SK-MEL-5 (cell line): ENCODE measurements at regions not wholly inside any gene's neighbourhood (a gene's known extent, or its start where the extent isn't known, plus 50 kb on each side); places are given as distances from the start of the nearest gene placed in this dataset.

Experiments
- DNase-seq: peaks from one replicate; pipeline ENCODE4 v3.0.0-alpha.2; 2016; ENCODE audit warnings: low read depth, low spot score
- in situ Hi-C: cut with HindIII; loops from 2 replicates; pipeline ENCODE4 v1.10.0; 2016; ENCODE audit warnings: low sequenced_read_pairs, high pct_unique_total_duplicates, low pct_unique_long_range_greater_than_20kb

DNA sequence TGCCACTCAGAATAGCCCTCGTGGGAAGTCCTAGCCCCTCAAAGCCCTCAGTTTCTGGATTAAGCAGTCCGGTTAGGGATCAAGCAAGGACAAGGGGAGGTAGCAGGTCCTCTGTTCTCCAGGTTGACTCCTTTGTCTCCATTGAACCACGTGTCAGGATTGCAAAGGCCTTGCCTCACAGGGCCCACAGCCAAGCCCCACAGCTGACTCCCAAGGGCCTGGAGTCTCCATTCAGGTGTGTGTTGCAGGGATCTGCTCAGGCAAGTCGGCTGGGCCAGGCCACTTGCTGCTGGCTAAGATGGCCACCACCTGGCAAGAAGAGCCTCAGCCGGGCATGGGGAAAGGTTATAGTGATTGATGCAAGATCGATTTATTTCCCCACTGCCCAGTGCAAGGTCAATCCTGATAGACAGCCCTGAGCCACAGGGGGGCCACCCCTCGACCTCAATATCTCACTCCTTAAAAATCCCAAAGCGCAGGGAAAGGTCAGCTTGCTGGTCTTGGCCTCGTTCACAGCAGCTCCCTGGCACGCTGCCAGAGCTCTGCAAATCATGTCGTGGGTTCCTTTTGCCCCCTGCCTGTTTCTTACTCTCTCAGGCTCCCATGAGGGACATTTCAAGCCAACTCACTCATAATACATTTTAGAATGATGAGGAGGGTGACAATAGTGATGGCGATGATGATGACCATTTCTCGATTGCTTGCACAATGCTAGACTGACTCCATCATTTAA is 75.9 kb downstream of the EDN3 start:
- no peak for DNase-seq
- in situ Hi-C loops, result no loop called here

- in situ Hi-C loops, result no loop called here
Measured at GRCh38 chr20:59376998-59377397, 76.6 kb downstream of the EDN3 start.

GRCh38 chr20:59377842-59378241 is 77.4 kb downstream of the EDN3 start:
- DNase-seq, result no peak
- in situ Hi-C loops, result no loop called here

More at GRCh38 chr20:59376998-59377397, 76.6 kb downstream of the EDN3 start:
- DNase-seq, result no peak

- no peak for DNase-seq
- in situ Hi-C loops, result no loop called here
Measured at GRCh38 chr20:59378396-59378795, 78.0 kb downstream of the EDN3 start.

DNA sequence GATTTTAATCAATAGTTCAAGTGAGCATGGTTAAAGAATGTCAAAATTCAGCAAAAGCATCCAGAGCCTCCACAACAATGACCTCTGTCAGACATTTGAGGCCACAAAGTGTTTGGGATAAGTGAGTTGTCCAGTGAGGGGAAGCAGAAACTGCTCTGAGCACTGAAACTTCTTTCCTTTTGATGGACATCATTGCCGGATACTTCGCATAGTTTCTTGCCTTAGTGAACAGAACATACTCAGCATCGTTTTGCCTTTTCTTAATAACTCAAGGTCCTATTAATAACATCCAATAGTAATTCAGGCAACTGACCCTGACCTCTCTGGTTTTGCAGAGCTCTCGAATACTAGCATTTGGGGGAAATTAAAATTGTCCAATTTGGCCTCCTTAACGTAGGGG is 78.6 kb downstream of the EDN3 start:
- no peak for DNase-seq
- in situ Hi-C loops, result no loop called here

- DNase-seq, result no peak
- in situ Hi-C loops, result no loop called here
Measured at GRCh38 chr20:59381689-59382088, 81.3 kb downstream of the EDN3 start.

DNA sequence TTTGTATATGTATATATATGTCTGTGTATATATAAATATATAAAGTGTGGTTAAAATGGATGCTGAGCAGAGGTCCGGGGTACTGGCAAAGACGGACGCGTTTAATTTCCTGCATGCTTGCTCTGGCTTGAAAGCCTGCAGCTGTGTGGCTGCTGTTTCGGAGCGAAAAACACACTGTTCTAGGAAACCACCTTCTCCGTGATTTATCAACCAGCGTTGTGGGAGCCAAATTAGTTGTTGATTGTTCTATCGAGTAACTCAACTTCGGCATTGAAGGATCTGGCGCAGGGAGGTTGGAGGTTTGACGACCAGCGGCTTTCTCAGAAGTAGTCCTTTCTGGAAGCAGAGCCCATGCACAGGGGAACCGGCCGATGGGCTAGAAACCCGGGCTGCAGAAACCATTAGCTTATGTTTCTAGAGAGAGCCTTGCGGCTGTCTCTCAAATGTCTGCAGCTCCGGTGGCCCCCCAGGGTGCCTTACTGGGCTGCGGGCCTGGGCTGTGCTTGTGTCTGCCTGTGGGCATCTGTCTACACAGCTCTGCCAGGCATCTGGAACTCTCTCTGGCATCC is 81.8 kb downstream of the EDN3 start:
- no peak for DNase-seq
- in situ Hi-C loops, result no loop called here

DNA sequence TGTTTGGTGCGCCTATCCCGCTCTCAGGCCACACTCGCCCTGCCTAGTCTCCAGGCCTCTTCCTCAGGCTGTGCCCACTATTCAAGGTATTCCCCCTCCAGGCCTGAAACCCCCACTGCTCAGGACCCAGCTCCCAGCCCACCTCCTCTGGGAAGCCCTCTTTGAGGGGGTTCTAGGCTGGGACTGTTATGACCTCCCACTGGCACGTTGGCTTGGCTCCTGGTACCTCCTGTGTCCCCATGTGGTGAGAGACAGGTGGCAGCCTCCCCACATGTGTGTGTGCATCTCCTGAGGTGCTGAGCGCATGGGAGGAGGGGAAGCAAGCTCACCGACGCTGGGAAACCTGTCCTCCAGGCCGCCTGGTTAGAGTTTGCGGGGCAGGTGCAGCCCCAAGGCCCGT is 82.5 kb downstream of the EDN3 start:
- in situ Hi-C loops, result no loop called here

GRCh38 chr20:59385038-59385437 is 84.6 kb downstream of the EDN3 start:
- in situ Hi-C loops, result no loop called here
- DNase-seq, result no peak

More for the DNA sequence above, 82.5 kb downstream of the EDN3 start:
- no peak for DNase-seq

DNA sequence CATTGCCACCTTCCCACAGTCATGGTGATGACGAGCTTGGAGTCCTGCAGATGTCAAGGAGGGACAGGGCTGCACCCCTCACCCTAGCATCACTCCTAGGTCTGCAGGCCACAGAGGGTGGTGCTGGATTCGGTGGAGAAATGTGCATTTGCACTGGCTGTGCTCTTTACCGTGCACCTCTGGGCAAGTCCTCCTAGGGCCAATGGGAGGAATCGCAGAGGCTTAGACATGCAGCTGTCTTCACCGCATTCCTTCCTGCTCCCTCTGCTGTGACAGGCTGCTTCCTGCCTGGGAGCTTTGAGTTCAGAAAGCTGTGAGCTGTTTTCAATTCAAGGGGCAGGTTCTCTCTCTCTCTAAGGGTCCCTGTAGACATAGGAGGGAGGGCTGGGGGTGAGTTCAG is 85.1 kb downstream of the EDN3 start:
- in situ Hi-C loops, result no loop called here
- peak; percentile 26 for DNase-seq

GRCh38 chr20:59386809-59387208 is 86.4 kb downstream of the EDN3 start:
- no peak for DNase-seq
- in situ Hi-C loops, result no loop called here

GRCh38 chr20:59387891-59388290 is 87.5 kb downstream of the EDN3 start:
- in situ Hi-C loops, result no loop called here
- no peak for DNase-seq

GRCh38 chr20:59388402-59388801 is 88.0 kb downstream of the EDN3 start:
- in situ Hi-C loops, result no loop called here
- DNase-seq, result no peak

DNA sequence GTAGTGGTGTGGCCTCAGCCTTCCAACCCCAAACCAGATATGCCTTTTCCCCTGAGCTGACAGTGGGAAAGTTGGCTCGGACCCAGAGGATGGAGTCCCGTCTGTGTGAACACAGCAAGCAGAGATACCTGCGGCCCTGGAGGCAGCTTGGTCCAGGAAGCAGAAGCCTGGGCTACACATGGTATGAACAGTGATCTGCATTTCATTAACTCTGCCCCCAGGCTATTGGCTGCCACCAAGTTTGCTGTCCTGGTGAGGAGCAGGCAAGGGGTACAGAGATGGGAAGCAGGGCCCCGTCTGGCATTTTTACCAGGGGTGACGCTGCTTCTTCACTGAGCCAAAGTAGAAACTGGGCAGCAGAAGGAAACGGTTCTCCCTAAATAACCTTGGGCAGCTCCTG is 90.0 kb downstream of the EDN3 start:
- in situ Hi-C loops, result no loop called here
- DNase-seq, result no peak

GRCh38 chr20:59391975-59392374 is 91.6 kb downstream of the EDN3 start:
- in situ Hi-C loops, result no loop called here
- no peak for DNase-seq

DNA sequence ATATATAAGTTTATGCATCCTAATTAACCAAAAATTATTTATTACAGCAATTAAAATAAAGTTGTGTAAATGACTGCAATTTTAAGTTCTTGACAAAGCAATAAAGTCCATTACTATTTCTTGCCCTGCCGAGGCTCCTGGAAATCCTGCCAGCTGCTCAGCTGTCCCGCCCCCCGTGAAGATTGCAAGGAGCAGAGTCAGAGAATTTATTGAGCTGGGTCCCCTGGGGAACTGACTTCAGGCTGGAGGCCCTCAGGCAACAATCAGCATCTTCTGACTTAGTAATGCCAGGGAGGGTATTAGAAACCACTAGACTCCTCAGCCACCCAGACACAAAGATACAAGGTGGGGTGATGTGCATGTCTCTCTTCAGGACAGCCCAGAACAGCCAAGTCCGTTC is 92.3 kb downstream of the EDN3 start:
- no peak for DNase-seq
- in situ Hi-C loops, result no loop called here

DNA sequence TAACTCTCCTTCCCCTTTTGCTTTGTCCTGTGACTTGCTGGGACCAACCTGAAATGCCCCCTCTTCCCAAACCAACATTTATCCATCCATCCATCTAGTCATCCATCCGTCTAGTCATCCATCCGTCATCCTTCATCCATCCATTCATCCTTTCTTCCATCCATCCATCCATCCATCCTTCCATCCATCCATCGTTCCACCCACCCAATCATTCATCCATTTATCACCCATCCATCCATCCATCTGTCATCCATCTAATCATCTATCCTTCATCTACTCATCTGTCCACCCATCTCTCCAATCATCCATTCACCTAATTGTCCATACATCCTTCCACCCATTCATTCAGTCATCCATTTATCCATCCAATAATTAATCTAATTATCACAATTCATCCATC is 92.7 kb downstream of the EDN3 start:
- no peak for DNase-seq
- in situ Hi-C loops, result no loop called here

- in situ Hi-C loops, result no loop called here
- no peak for DNase-seq
Measured at GRCh38 chr20:59395729-59396128, 95.3 kb downstream of the EDN3 start.

- in situ Hi-C loops, result no loop called here
- DNase-seq, result no peak
Measured at GRCh38 chr20:59398537-59399205, 98.3 kb downstream of the EDN3 start.
